GM23338 (cell line): ENCODE measurements at regions not wholly inside any gene's neighbourhood (a gene's known extent, or its start where the extent isn't known, plus 50 kb on each side); places are given as distances from the start of the nearest gene placed in this dataset.

Source experiments
- ATAC-seq: fragments of 200-7000 bp; cut with Tn5 transposase; 3 replicates; pipeline ENCODE4 v1.9.1; 2020
- DNase-seq: peaks from one replicate; pipeline ENCODE4 v3.0.0-alpha.2; 2015; ENCODE audit warnings: low spot score
- H2AFZ ChIP-seq: fragments of 200-600 bp; sonication (generic); 2 replicates; pipeline ENCODE4 v1.8.0; 2016; ENCODE audit warnings: antibody characterized with exemption, mild to moderate bottlenecking, moderate library complexity
- H3F3A ChIP-seq: fragments of 200-600 bp; sonication (generic); replicated peaks from 2 replicates; pipeline ENCODE4 v1.8.0; 2017; ENCODE audit warnings: antibody characterized with exemption, mixed run types, low read depth
- H3K27ac ChIP-seq: fragments of 200-600 bp; sonication (generic); 2 replicates; pipeline ENCODE4 v1.6.1; 2016; ENCODE audit warnings: low read depth
- H3K27me3 ChIP-seq: fragments of 200-600 bp; sonication (generic); 2 replicates; pipeline ENCODE4 v1.8.0; 2016; ENCODE audit warnings: mild to moderate bottlenecking, mixed run types, moderate library complexity; ENCODE audit not compliant: insufficient read depth
- H3K36me3 ChIP-seq: fragments of 200-600 bp; sonication (generic); 2 replicates; pipeline ENCODE4 v1.8.0; 2016; ENCODE audit warnings: mild to moderate bottlenecking; ENCODE audit not compliant: insufficient read depth
- H3K4me1 ChIP-seq: fragments of 200-600 bp; sonication (generic); 2 replicates; pipeline ENCODE4 v1.8.0; 2016; ENCODE audit warnings: mild to moderate bottlenecking, moderate library complexity; ENCODE audit not compliant: insufficient read depth
- H3K4me2 ChIP-seq: fragments of 200-600 bp; sonication (generic); 2 replicates; pipeline ENCODE4 v1.7.1; 2017; ENCODE audit warnings: mixed run types
- H3K4me3 ChIP-seq: fragments of 200-600 bp; sonication (generic); 2 replicates; pipeline ENCODE4 v1.6.1; 2016; ENCODE audit warnings: mixed run types
- H3K79me2 ChIP-seq: fragments of 200-600 bp; sonication (generic); replicated peaks from 2 replicates; pipeline ENCODE4 v1.8.0; 2017; ENCODE audit warnings: mild to moderate bottlenecking; ENCODE audit not compliant: insufficient read depth
- H3K9me2 ChIP-seq: fragments of 200-600 bp; sonication (generic); 2 replicates; pipeline ENCODE4 v1.8.0; 2017; ENCODE audit not compliant: insufficient read depth
- H4K20me1 ChIP-seq: fragments of 200-600 bp; sonication (generic); replicated peaks from 2 replicates; pipeline ENCODE4 v1.8.0; 2017; ENCODE audit warnings: mild to moderate bottlenecking; ENCODE audit not compliant: insufficient read depth
- H3K27ac Mint-ChIP-seq: 2 replicates; pipeline ENCODE4 v1.8.0; 2020; ENCODE audit warnings: inconsistent platforms, mild to moderate bottlenecking, moderate library complexity, mixed read lengths
- H3K27me3 Mint-ChIP-seq: 3 replicates; pipeline ENCODE4 v1.8.0; 2022; ENCODE audit warnings: low read depth, mild to moderate bottlenecking, moderate library complexity, mixed read lengths, inconsistent platforms; ENCODE audit not compliant: insufficient read depth, poor library complexity
- H3K36me3 Mint-ChIP-seq: 3 replicates; pipeline ENCODE4 v1.8.0; 2021; ENCODE audit warnings: low read depth, mild to moderate bottlenecking, inconsistent platforms, moderate library complexity, mixed read lengths
- H3K4me1 Mint-ChIP-seq: 3 replicates; pipeline ENCODE4 v1.8.0; 2020; ENCODE audit warnings: mild to moderate bottlenecking, inconsistent platforms, mixed read lengths
- H3K4me3 Mint-ChIP-seq: 3 replicates; pipeline ENCODE4 v1.8.0; 2021; ENCODE audit warnings: moderate library complexity, mild to moderate bottlenecking, inconsistent platforms, mixed read lengths
- H3K9me3 Mint-ChIP-seq: 3 replicates; pipeline ENCODE4 v1.8.0; 2020; ENCODE audit warnings: moderate library complexity, mild to moderate bottlenecking, inconsistent platforms, mixed read lengths
- CREB1 ChIP-seq: fragments of 250-450 bp; sonication (Bioruptor Pico); IDR thresholded peaks from 2 replicates; pipeline ENCODE4 v1.5.0; 2020; ENCODE audit warnings: low read depth, mild to moderate bottlenecking, moderate library complexity
- EZH2 ChIP-seq: fragments of 200-600 bp; sonication (generic); IDR thresholded peaks from one replicate; pipeline ENCODE4 v1.8.0; 2017; ENCODE audit warnings: antibody characterized with exemption, mild to moderate bottlenecking, low read depth; ENCODE audit not compliant: unreplicated experiment
- EZH2phosphoT487 ChIP-seq: fragments of 200-600 bp; sonication (generic); IDR thresholded peaks from one replicate; pipeline ENCODE4 v1.8.1; 2018; ENCODE audit warnings: antibody characterized with exemption; ENCODE audit not compliant: unreplicated experiment
- POLR2AphosphoS5 ChIP-seq: IDR thresholded peaks from 2 replicates; pipeline ENCODE4 v1.6.1; 2016; ENCODE audit warnings: antibody characterized with exemption, low read depth
- ZNF331 ChIP-seq: fragments of 250-450 bp; sonication (Bioruptor Pico); IDR thresholded peaks from 2 replicates; pipeline ENCODE4 v1.5.0; 2020; ENCODE audit warnings: low read depth, mild to moderate bottlenecking, moderate library complexity
- ZNF462 ChIP-seq: fragments of 250-450 bp; sonication (Bioruptor Pico); IDR thresholded peaks from 2 replicates; pipeline ENCODE4 v1.5.0; 2020; ENCODE audit warnings: mild to moderate bottlenecking, moderate library complexity
- TF ChIP-seq, protein P1 (sequence below), 2 experiments: fragments of 200-600 bp in 1 of 2; sonication (generic) in 1 of 2; conservative IDR thresholded peaks; 2 replicates each; pipeline versions ENCODE4 v1.5.1 to v1.6.1; 2016 to 2017; ENCODE audit warnings: antibody characterized with exemption in 2 of 2, low read depth in 2 of 2, mild to moderate bottlenecking in 2 of 2, moderate library complexity in 1 of 2

- TF ChIP-seq ZNF462 (CRISPR knock-in tag) = no peak
- TF ChIP-seq, protein P1, sequence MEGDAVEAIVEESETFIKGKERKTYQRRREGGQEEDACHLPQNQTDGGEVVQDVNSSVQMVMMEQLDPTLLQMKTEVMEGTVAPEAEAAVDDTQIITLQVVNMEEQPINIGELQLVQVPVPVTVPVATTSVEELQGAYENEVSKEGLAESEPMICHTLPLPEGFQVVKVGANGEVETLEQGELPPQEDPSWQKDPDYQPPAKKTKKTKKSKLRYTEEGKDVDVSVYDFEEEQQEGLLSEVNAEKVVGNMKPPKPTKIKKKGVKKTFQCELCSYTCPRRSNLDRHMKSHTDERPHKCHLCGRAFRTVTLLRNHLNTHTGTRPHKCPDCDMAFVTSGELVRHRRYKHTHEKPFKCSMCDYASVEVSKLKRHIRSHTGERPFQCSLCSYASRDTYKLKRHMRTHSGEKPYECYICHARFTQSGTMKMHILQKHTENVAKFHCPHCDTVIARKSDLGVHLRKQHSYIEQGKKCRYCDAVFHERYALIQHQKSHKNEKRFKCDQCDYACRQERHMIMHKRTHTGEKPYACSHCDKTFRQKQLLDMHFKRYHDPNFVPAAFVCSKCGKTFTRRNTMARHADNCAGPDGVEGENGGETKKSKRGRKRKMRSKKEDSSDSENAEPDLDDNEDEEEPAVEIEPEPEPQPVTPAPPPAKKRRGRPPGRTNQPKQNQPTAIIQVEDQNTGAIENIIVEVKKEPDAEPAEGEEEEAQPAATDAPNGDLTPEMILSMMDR (conservative IDR thresholded peaks at IDR 0.05; ENCODE audit: low read depth in 2 of 2) = no peak
- no peak for TF ChIP-seq CREB1 (CRISPR knock-in tag)
- no peak for TF ChIP-seq EZH2phosphoT487
Observed at GRCh38 chr4:125397226-125397625, 82.5 kb downstream of the FAT4 start (continued).

GRCh38 chr4:125398263-125399002 lies 83.7 kb downstream of the FAT4 start:
- H3K27me3 Mint-ChIP-seq = no peaks in the 10 kb centered on the region
- no peak overlapping the region for H3K27ac Mint-ChIP-seq
- Histone ChIP-seq H3K4me3 (no peak overlapping the region), H4K20me1 (no peaks in the 10 kb centered on the region), H3K4me2 (no peak overlapping the region), H2AFZ (no peak overlapping the region), H3K36me3 (no peaks in the 10 kb centered on the region), H3F3A (no peaks in the 10 kb centered on the region), H3K27ac (no peak overlapping the region), H3K4me1 (no peaks in the 10 kb centered on the region), H3K27me3 (no peaks in the 10 kb centered on the region), H3K9me2 (no peaks in the 10 kb centered on the region), H3K79me2 (no peaks in the 10 kb centered on the region)
- no peaks in the 10 kb centered on the region for H3K36me3 Mint-ChIP-seq
- ATAC-seq (no peak), DNase-seq (no peak)
- no peak overlapping the region for H3K4me3 Mint-ChIP-seq
- no peaks in the 10 kb centered on the region for H3K9me3 Mint-ChIP-seq
- peaks cover 3% of the 10 kb centered on the region; the same call in 2 of the 3 replicates for H3K4me1 Mint-ChIP-seq
- TF ChIP-seq ZNF331 (CRISPR knock-in tag) (no peak), POLR2AphosphoS5 (no peak), ZNF462 (CRISPR knock-in tag) (no peak), EZH2 (no peak), CREB1 (CRISPR knock-in tag) (no peak)
